Muscle of back (tissue), 3 donors: ENCODE measurements at regions not wholly inside any gene's neighbourhood (a gene's known extent, or its start where the extent isn't known, plus 50 kb on each side); places are given as distances from the start of the nearest gene placed in this dataset.
"Not testable (repeated sequence)": the region's sequence is repeated elsewhere in the genome, so short reads cannot be mapped to it uniquely, and the experiment has no call there.

ENCODE experiments used
- DNase-seq, 3 donors: peaks; one replicate each; pipeline versions ENCODE4 v3.0.0 to v3.0.0-alpha.2; 2013

- no peak for DNase-seq
These were observed 411.1 kb downstream of the BCKDHB start for GRCh38 chr6:80517525-80517924.

- DNase-seq = not testable (repeated sequence)
These were observed 404.1 kb downstream of the BCKDHB start for GRCh38 chr6:80510521-80510920.

DNA sequence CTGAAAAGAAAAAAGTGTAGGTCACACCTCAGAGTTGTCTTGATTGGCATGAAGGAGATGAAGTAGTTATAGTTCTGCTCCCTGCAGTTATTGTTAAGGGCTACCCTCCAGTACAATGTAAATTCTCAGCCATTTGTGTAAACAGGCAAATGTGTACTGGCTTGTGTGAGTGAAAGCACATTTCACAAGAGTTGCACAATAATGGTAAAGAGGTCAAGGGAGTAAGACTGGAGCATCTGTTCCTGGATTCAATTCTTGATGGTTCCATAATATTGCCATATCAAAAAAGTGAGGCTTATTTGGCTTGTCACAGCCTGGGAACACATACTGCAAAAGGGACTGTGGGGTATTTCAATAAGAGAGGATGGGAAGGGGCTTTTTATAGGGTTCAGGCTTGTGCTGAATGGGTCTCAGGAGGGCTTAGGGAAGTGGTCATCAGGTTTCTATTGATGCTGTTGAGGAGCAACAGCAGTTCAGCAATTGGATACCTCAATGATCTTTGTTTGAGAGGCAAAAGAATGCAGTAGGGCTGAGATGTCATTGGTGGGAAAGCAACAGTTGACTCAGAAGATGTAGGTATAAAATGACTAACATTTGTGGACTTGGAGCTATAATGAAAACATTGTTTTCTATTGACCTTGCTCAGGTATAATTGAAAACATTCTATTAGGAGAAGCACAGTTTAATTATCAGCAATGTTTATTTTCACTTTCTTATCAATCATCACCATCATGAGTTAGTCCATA lies 402.6 kb downstream of the BCKDHB start:
- no peak for DNase-seq

GRCh38 chr6:80504882-80505281 lies 398.4 kb downstream of the BCKDHB start:
- DNase-seq = no peak

- DNase-seq = no peak
These were observed 397.2 kb downstream of the BCKDHB start for GRCh38 chr6:80503660-80504059.

DNA sequence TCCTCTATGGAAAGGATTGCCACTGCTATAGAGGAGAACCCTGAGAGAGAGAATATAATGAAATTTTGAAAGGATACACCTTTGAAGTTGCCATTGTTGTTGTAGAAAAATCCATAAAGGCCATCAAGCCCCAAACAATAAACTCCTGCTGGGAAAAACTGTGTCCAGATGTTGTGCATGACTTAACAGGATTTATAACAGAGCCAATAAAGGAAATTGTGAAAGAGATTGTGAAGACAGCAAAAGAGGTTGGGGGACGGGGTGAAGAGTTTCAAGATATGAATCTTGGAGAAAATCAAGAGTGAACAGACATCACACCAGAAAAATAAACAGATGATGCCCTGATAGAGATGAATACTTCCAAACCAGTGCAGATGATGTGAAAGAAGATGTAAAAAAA lies 396.4 kb downstream of the BCKDHB start:
- DNase-seq = no peak

GRCh38 chr6:80501636-80502035 lies 395.2 kb downstream of the BCKDHB start:
- no peak for DNase-seq

- not testable (repeated sequence) for DNase-seq
These were observed 391.4 kb downstream of the BCKDHB start for GRCh38 chr6:80497696-80498486.

GRCh38 chr6:80489911-80490635 lies 383.6 kb downstream of the BCKDHB start:
- no peak for DNase-seq

DNA sequence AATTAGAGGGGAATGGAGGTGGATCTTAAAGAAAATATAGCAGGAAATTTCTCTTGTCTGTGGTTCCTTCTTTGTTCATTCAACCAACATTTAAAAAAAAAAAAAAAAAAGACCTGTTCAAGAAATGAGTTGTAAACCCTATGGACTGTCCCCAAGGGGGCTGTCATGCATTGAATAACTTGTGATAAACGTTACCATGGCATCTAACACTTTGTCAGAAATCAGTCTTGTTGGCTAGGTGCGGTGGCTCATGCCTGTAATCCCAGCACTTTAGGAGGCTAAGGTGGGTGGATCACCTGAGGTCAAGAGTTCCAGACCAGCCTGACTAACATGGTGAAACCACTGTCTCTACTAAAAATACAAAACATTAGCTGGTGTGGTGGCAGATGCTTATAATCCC lies 381.7 kb downstream of the BCKDHB start:
- DNase-seq = no peak

DNA sequence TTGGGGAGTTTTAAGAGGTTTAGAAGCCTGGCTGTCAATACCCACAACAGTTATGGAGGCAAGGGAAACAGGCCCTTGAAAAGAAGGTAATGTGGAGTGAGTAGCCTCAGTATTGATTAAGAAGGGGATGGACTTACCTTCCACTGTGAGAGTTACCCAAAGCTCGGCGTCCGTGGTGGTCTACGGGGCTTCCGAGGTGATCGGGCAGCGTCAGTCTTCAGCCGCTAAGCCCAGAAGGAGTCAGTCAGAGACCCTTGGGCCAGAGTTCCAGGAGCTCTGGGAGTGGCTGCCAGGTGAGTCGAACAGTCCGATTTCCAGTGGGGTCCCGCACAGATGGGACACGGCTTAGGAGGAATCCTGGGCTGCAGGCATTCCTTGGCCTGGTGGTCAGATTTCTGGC lies 379.0 kb downstream of the BCKDHB start:
- DNase-seq = not testable (repeated sequence)

GRCh38 chr6:80482056-80482455 lies 375.6 kb downstream of the BCKDHB start:
- no peak for DNase-seq

GRCh38 chr6:80480421-80481157 lies 374.1 kb downstream of the BCKDHB start:
- DNase-seq = peak in 1 of 3 donors; percentile 36

DNA sequence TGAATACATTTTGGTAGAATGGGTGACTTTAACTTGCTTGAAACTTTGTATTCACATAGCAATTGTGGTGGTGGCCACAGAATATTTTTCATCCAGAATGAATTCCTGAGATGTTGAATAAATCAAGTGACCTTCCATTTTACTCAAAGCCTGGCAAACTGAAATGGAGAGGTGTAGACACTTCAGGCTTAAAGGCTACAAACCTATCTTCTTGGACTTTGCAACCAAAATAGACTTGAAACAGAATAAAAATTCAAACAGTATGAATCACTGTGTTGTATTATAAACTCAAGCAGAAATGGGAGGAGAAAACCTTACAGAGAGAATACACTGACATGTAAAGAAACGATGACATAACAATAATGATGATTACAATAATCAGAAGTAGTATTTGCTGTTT lies 371.6 kb downstream of the BCKDHB start:
- DNase-seq = no peak

DNA sequence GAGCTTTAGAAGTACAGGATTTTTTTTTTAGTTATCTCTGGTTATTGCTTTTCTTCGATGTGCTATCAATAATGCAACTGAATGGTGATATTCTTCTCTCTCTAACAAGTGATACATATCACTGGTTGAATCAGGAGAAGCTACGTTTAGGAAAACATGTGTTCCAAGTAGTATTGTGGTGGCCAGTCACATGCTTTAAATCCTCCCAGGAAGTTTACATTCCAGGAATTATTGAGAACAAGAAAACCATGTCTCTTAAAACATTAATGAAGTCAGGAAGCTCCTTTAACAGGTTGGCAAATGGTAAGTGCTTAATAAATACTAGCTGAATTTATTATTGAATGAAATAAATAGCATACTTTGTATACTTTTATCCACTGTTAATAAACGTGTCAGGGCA lies 371.1 kb downstream of the BCKDHB start:
- DNase-seq = no peak

GRCh38 chr6:80472271-80472670 lies 365.8 kb downstream of the BCKDHB start:
- peak in 1 of 3 donors; percentile 49 for DNase-seq

DNA sequence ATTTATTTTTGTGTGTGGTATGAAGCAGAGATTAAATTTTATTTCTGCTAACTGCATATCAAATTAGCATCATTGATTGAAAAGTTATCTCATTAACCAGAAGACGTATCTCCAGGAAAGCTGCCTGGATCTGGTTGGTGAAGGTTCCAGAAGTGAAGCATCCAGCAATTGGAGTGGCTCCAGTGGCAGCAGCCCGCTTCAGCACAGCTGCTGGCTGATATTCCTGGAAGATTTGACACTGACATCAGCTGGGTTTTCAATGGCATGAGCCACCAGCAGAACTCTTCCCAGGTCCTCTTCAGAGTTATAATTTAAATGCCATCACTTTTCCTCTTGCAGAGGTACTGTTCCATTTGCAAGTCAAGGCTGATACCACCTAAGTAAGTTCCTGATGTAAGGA lies 363.5 kb downstream of the BCKDHB start:
- peak in 2 of 3 donors; percentile 46 to 48 for DNase-seq

DNA sequence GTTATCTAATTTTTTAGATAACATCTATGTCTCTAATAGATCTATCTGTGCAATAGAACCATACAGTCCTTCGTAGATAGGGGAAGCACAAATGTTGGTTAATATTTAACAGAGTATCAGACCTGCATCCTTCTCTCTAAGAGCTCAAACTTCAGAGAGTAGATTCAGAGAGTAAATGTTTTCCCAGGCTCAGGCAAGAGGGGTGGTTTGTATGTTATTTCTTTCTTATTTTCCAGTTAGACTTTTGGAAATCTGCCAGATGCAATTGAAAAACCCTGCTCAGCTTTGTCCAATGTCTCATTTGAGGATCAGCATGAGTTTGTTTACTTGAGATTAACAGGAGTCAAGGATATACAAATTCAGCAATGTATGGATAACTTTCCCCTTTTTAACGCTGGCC lies 361.9 kb downstream of the BCKDHB start:
- DNase-seq = no peak

DNA sequence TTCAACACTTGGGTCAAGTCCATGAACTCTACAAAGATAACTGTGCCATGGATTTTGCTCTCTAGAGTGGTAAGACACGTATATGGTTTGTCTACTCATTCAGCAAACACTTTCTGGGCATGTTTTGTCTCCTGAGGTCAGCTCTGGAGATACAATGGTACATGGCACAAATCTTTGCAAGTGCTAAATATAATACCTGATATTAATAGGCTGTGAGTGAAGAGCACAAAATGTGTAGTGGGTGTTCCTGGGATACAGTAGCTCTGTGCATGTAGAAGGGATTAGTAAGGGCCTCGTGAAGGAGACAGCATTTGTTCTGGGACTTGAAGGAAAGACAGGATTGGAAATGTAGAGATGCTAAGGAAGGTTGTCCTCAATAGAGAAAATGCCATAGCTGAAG lies 360.9 kb downstream of the BCKDHB start:
- no peak for DNase-seq

GRCh38 chr6:80466981-80467380 lies 360.5 kb downstream of the BCKDHB start:
- peak in 2 of 3 donors; percentile 46 to 76 for DNase-seq

DNA sequence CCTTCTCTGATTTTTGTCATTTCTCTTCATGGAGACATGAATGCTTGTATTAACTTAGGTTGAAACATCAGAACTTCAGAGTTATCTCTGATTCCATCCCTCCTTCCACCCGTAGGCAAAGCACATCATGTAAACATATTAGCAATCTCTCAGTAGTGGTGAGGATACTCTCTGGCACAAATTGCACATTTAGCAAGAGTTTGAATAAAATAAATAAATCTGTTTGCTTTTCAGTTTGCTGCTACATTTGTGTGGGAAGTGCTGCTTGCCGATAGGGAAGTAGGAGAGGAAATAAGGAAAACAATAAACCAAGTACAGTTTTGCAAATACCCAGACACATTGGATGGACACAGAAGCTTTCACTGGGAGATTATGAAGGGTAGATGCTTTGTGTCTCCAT lies 359.0 kb downstream of the BCKDHB start:
- DNase-seq = no peak

DNA sequence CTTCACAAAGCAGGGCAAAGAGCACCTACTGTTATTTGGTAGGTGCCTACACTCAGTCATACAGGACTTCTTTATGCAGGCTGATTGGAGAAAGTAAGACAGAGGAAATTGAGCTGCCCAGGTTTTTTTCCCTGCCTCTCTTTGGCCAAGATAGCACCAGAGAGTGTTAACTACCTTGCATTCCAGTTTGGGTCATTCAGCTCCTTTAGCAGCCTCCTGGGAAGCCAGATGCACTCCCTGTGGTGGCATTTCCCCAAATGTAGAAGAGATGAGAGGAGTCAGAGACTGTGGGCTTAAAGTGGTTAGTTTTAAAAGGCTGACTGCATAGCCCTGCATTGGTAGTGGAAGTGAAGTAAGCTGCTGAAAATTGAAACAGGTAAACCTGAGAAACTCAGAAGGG lies 358.4 kb downstream of the BCKDHB start:
- DNase-seq = no peak
